ENCODE measurements at regions not wholly inside any gene's neighbourhood (a gene's known extent, or its start where the extent isn't known, plus 50 kb on each side); places are given as distances from the start of the nearest gene placed in this dataset.

GRCh38 chr4:129908117-129908516 lies 812.2 kb downstream of the C4orf33 start:
- no peak for TF ChIP-seq CTCF (IDR thresholded peaks at IDR 0.05; ENCODE audit: extremely low read depth, missing control alignments)
- no peak for DNase-seq (ENCODE audit: low spot score)

- no peak for TF ChIP-seq CTCF (IDR thresholded peaks at IDR 0.05; ENCODE audit: extremely low read depth, missing control alignments)
- no peak for DNase-seq (ENCODE audit: low spot score)
These were observed 821.0 kb downstream of the C4orf33 start for GRCh38 chr4:129916991-129917390.

DNA sequence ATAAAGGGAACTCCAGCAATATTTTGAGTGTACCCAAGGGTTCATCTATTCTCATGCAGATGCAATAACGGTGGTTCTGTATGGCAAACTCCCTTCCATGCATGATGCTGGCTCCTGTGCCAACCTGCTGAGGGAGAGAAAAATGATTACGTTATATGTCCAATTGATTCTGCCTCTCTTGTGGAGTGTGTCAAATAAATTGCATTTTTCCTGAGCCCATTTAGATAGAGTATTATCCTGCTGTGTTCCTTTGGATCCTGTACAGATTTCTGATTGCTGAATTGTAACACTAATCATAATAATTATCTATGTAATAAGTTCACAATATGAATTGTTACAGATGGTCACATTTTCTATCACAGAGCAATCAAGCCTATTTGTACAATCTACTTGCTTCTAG lies 821.7 kb downstream of the C4orf33 start:
- DNase-seq (ENCODE audit: low spot score) = no peak
- no peak for TF ChIP-seq CTCF (IDR thresholded peaks at IDR 0.05; ENCODE audit: extremely low read depth, missing control alignments)

DNA sequence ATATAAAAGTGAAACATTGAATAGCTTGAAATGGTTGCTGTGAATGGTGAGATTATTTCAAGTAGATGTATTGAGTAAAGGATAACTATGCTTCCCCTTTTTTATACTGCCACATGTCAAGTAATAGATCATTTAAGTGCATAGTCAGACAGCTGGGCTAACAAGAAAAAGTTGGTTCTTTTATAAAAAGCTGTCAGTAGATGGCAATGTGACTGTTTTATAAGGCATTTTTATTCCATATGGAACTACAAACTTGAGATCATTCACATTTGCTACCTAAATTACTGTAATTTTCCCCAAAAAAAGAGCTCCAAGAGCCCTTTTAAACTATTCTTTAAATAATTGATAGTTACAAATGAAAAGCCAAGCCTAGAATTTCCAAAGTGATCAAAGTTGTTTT lies 831.0 kb downstream of the C4orf33 start:
- no peak for TF ChIP-seq CTCF (IDR thresholded peaks at IDR 0.05; ENCODE audit: extremely low read depth, missing control alignments)
- DNase-seq (ENCODE audit: low spot score) = no peak

GRCh38 chr4:129929052-129929451 lies 833.1 kb downstream of the C4orf33 start:
- DNase-seq (ENCODE audit: low spot score) = no peak
- TF ChIP-seq CTCF (IDR thresholded peaks at IDR 0.05; ENCODE audit: extremely low read depth, missing control alignments) = peak; percentile 24

DNA sequence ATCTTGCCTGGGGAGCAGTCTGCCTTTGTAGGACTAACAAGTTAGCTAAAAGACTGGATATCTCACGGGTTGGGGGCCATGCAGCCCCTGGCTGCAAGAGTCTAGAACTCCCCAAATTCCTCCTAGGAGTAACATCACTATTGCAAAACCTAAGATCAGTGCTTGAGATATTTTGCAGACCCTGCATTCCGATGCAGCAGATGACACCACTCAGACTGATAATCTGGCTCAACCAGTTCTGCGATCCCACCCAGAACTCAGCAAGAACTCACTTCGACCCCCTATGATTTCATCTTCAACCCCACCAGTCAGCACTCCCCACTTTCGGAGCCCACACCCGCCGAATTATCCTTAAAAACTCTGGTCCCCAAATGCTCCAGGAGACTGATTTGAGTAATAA lies 834.0 kb downstream of the C4orf33 start:
- no peak for DNase-seq (ENCODE audit: low spot score)
- TF ChIP-seq CTCF (IDR thresholded peaks at IDR 0.05; ENCODE audit: extremely low read depth, missing control alignments) = no peak

DNA sequence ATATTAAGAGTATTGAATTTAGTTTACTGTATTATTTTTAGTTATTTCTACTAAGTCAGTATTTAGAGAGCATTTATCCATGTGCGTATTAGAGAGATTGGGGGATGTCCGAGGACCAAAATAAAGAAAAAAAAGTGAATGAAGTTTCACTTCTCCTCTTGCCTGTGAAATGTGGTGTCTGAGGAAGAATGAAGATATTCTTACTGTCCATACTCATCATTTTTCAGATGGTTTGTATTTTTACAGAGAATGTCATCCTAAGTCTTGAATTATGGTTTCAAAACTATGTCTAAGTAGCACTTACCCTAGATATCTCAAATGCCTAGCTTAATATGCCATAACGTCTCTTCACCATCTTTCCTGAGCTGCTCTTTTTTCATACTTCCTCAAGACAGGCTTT lies 854.3 kb downstream of the C4orf33 start:
- DNase-seq (ENCODE audit: low spot score) = no peak
- no peak for TF ChIP-seq CTCF (IDR thresholded peaks at IDR 0.05; ENCODE audit: extremely low read depth, missing control alignments)

Measured in GM20000 (cell line).